Mucosa of stomach (tissue), 1 donor: ENCODE measurements at regions not wholly inside any gene's neighbourhood (a gene's known extent, or its start where the extent isn't known, plus 50 kb on each side); places are given as distances from the start of the nearest gene placed in this dataset.
"Not testable (repeated sequence)": the region's sequence is repeated elsewhere in the genome, so short reads cannot be mapped to it uniquely, and the experiment has no call there.

Source experiments
- H3K27me3 ChIP-seq: one replicate; pipeline ENCODE4 v1.7.0; 2013; ENCODE audit warnings: mild to moderate bottlenecking, low read length; ENCODE audit not compliant: control insufficient read depth, insufficient read depth
- H3K36me3 ChIP-seq: one replicate; pipeline ENCODE4 v1.7.0; 2013; ENCODE audit warnings: low read length; ENCODE audit not compliant: control insufficient read depth, insufficient read depth
- H3K4me1 ChIP-seq: one replicate; pipeline ENCODE4 v1.7.0; 2013; ENCODE audit warnings: mild to moderate bottlenecking, low read length; ENCODE audit not compliant: control insufficient read depth, insufficient read depth
- H3K4me3 ChIP-seq: one replicate; pipeline ENCODE4 v1.7.0; 2013; ENCODE audit warnings: low read length
- H3K9ac ChIP-seq: one replicate; pipeline ENCODE4 v1.7.0; 2013; ENCODE audit warnings: mild to moderate bottlenecking, low read length, moderate library complexity
- H3K9me3 ChIP-seq: one replicate; pipeline ENCODE4 v1.7.0; 2013; ENCODE audit warnings: mild to moderate bottlenecking, low read length, moderate library complexity; ENCODE audit not compliant: control insufficient read depth
- donor health status: Pancreatic carcinoma.

DNA sequence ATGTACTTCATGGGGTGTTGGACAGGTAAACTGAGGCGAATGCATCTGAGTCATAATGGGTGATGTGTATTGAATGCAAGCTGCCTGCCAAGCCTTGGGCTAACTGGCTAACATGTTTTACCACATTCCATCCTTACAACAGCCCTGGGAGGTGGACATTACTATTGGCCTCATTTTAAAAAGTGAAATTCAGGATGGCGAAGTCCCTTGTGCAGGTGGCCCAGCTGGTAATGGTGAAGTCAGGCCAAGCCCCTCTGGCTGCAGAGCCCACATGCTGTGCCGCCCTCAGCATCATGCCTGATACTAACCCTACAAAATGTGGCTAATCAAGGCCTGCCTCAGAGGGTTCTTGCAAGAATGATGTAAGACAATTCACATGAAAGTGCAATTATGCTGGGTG is 60.0 kb upstream of the CHD2 start:
- H3K4me3 ChIP-seq, result no peak overlapping the region
- no peaks in the 10 kb centered on the region for H3K27me3 ChIP-seq

DNA sequence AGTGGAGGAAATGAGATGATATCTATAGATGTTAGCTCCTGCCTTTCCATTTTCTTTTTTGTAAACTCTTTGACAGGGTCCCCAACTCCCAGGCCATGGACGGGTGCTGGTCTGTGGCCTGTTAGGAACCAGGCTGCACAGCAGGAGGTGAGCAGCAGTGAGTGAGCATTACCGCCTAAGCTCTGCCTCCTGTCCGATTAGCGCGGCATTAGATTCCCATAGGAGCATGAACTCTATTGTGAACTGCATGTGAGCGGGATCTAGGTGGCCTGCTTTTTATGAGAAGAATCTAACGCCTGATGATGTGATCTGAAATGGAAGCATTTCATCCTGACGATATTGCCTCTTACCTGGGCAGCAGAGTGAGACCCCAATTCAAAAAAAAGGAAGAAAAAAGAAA is 56.8 kb upstream of the CHD2 start:
- Histone ChIP-seq H3K4me3 (no peak overlapping the region), H3K4me1 (peaks cover 7% of the 10 kb centered on the region), H3K9me3 (no peaks in the 10 kb centered on the region), H3K36me3 (no peaks in the 10 kb centered on the region), H3K27me3 (no peaks in the 10 kb centered on the region), H3K9ac (no peak overlapping the region)

More for the DNA sequence above, 60.0 kb upstream of the CHD2 start:
- H3K9me3 ChIP-seq, result no peaks in the 10 kb centered on the region
- no peaks in the 10 kb centered on the region for H3K4me1 ChIP-seq
- no peaks in the 10 kb centered on the region for H3K36me3 ChIP-seq
- no peak overlapping the region for H3K9ac ChIP-seq

DNA sequence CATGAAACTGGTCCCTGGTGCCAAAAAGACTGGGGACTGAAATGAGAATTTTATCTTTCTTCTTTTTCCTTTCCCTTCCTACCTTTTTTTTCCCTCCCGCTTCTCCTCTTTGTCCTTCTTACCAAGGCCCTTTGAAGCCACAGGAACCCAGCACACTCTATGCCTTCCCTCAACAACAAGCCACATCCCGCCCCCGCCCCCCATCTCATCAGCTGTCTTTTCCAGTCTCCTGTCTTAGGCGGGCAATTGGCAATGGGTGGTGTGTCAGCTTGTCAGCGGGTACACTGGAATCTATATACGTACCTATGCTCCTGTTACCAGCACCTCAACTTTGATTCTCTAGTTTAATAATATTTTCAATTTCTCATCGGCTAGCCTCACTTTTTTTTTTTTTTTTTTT is 56.3 kb upstream of the CHD2 start:
- no peak overlapping the region for H3K9ac ChIP-seq
- H3K4me1 ChIP-seq, result peaks cover 7% of the 10 kb centered on the region
- H3K27me3 ChIP-seq, result no peaks in the 10 kb centered on the region
- no peaks in the 10 kb centered on the region for H3K36me3 ChIP-seq
- H3K9me3 ChIP-seq, result no peaks in the 10 kb centered on the region
- no peak overlapping the region for H3K4me3 ChIP-seq

DNA sequence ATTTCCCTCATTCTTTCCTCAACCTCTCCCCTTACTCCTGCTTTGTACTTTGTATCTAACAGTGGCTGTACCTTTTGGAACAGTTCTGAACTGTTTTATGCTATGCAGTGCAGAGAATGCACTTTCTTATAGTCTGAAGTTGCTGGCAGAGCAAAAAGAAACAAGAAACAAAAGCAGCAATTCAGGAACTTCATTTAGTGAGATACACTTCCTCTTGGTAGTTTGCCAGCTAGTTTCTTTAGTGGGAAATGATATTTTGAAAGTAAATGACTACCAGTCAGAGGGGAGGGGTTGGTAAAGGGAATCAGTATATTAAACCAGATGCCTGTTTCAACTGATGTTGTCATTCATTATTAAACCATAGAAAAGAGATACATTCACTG is 55.0 kb upstream of the CHD2 start:
- Histone ChIP-seq H3K4me3 (no peak overlapping the region), H3K4me1 (peaks cover 7% of the 10 kb centered on the region), H3K9ac (peak overlapping the region; percentile 58), H3K36me3 (no peaks in the 10 kb centered on the region), H3K27me3 (no peaks in the 10 kb centered on the region), H3K9me3 (no peaks in the 10 kb centered on the region)

DNA sequence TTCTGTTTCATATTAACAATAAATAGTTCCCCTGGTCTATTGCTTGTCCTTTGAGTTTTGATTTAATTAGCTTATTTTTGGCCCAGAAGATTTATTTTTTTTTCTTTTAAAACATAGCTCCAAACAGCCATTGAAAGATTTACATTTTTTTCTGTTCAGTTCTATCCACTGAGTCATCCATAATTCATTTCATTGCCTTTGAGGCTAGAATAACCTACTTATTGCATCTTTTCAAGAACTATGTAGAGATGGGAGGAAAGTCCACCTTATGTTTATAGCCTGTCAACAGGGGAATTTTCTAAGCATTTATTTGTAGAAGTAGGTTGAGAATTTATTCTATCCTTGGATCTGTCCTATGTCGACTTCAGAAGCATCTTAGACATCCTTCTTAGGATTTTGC is 53.4 kb upstream of the CHD2 start:
- Histone ChIP-seq H3K9ac (no peak overlapping the region), H3K4me1 (peaks cover 7% of the 10 kb centered on the region), H3K27me3 (no peaks in the 10 kb centered on the region), H3K36me3 (no peaks in the 10 kb centered on the region), H3K4me3 (no peak overlapping the region), H3K9me3 (no peaks in the 10 kb centered on the region)

DNA sequence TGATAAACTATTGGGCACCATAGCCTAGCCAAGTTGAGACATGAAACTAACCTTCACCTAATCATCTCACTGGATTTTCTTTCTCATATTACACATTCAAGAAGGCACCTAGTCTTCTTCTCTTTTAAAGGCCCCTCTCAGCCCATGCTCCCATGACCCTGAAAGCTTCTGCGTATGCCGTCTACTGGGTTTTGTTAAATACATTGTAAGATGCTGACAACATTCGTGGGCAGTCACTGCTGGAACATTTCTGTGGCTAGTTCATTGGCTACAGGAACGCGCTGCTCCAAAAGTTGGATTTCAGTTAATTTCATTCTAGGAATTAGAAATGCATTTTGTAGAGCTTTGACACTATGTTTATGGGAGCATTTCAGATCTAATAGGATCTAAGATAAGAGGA is 52.3 kb upstream of the CHD2 start:
- no peak overlapping the region for H3K4me3 ChIP-seq
- H3K4me1 ChIP-seq, result peaks cover 7% of the 10 kb centered on the region
- no peaks in the 10 kb centered on the region for H3K36me3 ChIP-seq
- H3K9me3 ChIP-seq, result no peaks in the 10 kb centered on the region
- H3K9ac ChIP-seq, result no peak overlapping the region
- H3K27me3 ChIP-seq, result no peaks in the 10 kb centered on the region

DNA sequence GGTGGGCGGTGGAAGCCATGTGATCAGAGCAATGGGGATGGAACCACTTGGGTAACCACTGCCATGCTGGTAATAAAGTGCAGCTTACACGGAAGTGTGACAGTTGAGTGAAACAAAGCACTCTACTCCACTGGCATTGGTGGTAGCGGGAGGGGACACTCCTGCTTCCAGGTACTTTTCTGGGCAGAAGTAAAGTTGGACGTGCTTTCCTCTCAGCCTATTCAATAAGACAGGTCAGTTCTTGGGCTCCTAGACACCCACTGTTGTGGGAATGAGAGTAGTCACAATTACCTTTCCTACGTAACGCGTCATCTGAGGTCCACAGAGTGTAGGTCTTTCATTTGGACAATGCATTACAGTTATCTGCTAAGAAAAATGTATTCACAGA is 51.7 kb upstream of the CHD2 start:
- no peaks in the 10 kb centered on the region for H3K9me3 ChIP-seq
- H3K4me1 ChIP-seq, result peaks cover 7% of the 10 kb centered on the region
- H3K27me3 ChIP-seq, result no peaks in the 10 kb centered on the region

DNA sequence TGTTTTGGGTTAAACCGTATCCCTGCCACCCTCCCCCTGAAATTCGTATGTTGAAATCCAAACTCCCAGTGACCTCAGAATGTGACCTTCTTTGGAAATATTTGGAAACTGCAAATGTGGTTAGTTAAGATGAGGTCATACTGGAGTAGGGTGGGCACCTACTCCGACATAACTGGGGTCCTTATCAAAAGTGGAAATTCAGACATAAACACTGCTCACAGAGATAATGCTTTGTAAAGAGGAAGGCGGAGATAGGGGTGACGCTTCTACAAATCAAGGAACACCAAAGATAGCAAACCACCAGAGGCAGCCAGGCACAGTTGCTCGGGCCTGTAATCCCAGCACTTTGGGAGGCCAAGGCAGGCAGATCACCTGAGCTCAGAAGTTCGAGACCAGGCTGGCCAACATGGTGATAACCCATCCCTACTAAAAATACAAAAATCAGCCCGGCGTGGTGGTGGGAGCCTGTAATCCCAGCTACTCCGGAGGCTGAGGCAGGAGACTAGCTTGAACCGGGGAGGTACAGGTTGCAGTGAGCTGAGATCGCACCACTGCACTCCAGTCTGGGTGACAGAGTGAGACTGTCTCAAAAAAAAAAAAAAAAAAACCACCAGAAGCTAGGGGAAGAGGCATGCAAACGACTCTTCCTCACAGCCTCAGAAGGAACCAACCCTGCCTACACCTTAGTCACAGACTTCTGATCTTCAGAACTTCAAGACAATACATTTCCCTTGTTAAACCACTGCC is 51.1 kb upstream of the CHD2 start:
- peaks cover 7% of the 10 kb centered on the region for H3K4me1 ChIP-seq
- no peaks in the 10 kb centered on the region for H3K36me3 ChIP-seq
- H3K9ac ChIP-seq, result no peak overlapping the region
- H3K9me3 ChIP-seq, result no peaks in the 10 kb centered on the region
- H3K4me3 ChIP-seq, result no peak overlapping the region
- no peaks in the 10 kb centered on the region for H3K27me3 ChIP-seq

More for the DNA sequence above, 51.7 kb upstream of the CHD2 start:
- Histone ChIP-seq H3K36me3 (no peaks in the 10 kb centered on the region), H3K4me3 (no peak overlapping the region), H3K9ac (no peak overlapping the region)

DNA sequence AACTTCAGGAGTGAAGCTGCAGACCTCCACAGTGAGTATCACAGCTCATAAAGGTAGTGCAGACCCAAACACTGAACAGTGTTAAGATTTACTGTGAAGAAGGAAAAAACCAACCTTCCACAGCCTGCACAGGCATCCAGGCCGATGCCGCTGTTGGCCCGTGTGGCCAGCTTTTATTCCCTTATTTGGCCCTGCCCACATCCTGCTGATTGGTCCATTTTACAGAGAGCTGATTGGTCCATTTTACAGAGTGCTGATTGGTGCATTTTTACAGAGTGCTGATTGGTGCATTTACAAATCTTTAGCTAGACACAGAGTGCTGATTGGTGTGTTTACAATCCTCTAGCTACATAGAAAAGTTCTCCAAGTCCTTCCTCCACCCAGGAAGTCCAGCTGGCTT is 49.9 kb upstream of the CHD2 start:
- H3K36me3 ChIP-seq, H3K9ac ChIP-seq, H3K9me3 ChIP-seq, H3K4me1 ChIP-seq, H3K4me3 ChIP-seq, H3K27me3 ChIP-seq: not testable (repeated sequence)
